ENCODE measurements at regions not wholly inside any gene's neighbourhood (a gene's known extent, or its start where the extent isn't known, plus 50 kb on each side); places are given as distances from the start of the nearest gene placed in this dataset.
"Not testable (repeated sequence)": the region's sequence is repeated elsewhere in the genome, so short reads cannot be mapped to it uniquely, and the experiment has no call there.

DNA sequence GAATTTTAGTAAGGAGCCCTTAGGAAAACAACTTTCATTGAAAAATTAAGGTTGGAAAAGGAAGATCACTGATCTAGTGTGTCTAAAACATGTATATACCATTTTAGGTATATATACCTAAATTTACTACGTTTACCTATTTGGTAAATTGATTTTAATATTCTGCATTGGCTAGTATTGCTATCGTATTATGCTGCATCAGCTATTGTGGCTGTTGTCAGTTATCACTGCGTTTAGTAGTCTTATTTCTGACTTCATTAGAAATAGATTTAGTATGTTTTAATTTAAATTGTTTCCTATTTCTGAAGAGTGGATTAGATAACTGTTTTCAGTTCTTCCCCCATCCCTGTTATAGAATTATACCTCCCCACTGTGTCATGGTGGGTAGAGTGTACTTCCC, 101.7 kb upstream of the ARG1 start:
- no peak overlapping the region for H3K27ac ChIP-seq (ENCODE audit: low read length)
- no peaks in the 10 kb centered on the region for H3K36me3 ChIP-seq (ENCODE audit: insufficient read depth, low read length)
- no peak overlapping the region for H2AFZ ChIP-seq (ENCODE audit: low read depth, low read length)
- H3K79me2 ChIP-seq (replicated peaks; ENCODE audit: insufficient read depth, low read length): no peaks in the 10 kb centered on the region
- H3K27me3 ChIP-seq (ENCODE audit: insufficient read depth, low read depth, low read length): no peaks in the 10 kb centered on the region
- no peaks in the 10 kb centered on the region for H4K20me1 ChIP-seq (ENCODE audit: insufficient read depth)
- no peaks in the 10 kb centered on the region for H3K9me2 ChIP-seq (ENCODE audit: insufficient read depth, low read length)
- H3K9me3 ChIP-seq (ENCODE audit: low read length): no peaks in the 10 kb centered on the region
- H3F3A ChIP-seq (ENCODE audit: insufficient read depth, low read length, poor library complexity, severe bottlenecking): no peaks in the 10 kb centered on the region
- TF ChIP-seq EP300 (conservative IDR thresholded peaks at IDR 0.05; ENCODE audit: poor library complexity, severe bottlenecking) (no peak), RAD21 (conservative IDR thresholded peaks at IDR 0.05) (no peak), TAF1 (IDR thresholded peaks at IDR 0.05; ENCODE audit: low read depth) (no peak), EZH2 (IDR thresholded peaks at IDR 0.05; ENCODE audit: borderline replicate concordance, insufficient read depth, low read length, poor library complexity, severe bottlenecking) (no peak), SMC3 (conservative IDR thresholded peaks at IDR 0.05; ENCODE audit: poor library complexity) (no peak), POLR2AphosphoS5 (IDR thresholded peaks at IDR 0.05) (no peak), MXI1 (conservative IDR thresholded peaks at IDR 0.05; ENCODE audit: poor library complexity, severe bottlenecking) (no peak)
- TF ChIP-seq, protein P1, sequence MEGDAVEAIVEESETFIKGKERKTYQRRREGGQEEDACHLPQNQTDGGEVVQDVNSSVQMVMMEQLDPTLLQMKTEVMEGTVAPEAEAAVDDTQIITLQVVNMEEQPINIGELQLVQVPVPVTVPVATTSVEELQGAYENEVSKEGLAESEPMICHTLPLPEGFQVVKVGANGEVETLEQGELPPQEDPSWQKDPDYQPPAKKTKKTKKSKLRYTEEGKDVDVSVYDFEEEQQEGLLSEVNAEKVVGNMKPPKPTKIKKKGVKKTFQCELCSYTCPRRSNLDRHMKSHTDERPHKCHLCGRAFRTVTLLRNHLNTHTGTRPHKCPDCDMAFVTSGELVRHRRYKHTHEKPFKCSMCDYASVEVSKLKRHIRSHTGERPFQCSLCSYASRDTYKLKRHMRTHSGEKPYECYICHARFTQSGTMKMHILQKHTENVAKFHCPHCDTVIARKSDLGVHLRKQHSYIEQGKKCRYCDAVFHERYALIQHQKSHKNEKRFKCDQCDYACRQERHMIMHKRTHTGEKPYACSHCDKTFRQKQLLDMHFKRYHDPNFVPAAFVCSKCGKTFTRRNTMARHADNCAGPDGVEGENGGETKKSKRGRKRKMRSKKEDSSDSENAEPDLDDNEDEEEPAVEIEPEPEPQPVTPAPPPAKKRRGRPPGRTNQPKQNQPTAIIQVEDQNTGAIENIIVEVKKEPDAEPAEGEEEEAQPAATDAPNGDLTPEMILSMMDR (IDR thresholded peaks at IDR 0.05; ENCODE audit: poor library complexity, severe bottlenecking): no peak
- TF ChIP-seq, protein P2, sequence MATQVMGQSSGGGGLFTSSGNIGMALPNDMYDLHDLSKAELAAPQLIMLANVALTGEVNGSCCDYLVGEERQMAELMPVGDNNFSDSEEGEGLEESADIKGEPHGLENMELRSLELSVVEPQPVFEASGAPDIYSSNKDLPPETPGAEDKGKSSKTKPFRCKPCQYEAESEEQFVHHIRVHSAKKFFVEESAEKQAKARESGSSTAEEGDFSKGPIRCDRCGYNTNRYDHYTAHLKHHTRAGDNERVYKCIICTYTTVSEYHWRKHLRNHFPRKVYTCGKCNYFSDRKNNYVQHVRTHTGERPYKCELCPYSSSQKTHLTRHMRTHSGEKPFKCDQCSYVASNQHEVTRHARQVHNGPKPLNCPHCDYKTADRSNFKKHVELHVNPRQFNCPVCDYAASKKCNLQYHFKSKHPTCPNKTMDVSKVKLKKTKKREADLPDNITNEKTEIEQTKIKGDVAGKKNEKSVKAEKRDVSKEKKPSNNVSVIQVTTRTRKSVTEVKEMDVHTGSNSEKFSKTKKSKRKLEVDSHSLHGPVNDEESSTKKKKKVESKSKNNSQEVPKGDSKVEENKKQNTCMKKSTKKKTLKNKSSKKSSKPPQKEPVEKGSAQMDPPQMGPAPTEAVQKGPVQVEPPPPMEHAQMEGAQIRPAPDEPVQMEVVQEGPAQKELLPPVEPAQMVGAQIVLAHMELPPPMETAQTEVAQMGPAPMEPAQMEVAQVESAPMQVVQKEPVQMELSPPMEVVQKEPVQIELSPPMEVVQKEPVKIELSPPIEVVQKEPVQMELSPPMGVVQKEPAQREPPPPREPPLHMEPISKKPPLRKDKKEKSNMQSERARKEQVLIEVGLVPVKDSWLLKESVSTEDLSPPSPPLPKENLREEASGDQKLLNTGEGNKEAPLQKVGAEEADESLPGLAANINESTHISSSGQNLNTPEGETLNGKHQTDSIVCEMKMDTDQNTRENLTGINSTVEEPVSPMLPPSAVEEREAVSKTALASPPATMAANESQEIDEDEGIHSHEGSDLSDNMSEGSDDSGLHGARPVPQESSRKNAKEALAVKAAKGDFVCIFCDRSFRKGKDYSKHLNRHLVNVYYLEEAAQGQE (IDR thresholded peaks at IDR 0.05; ENCODE audit: borderline replicate concordance): no peak
- no peak overlapping the region for H3K4me2 ChIP-seq (ENCODE audit: low read length)
- no peak overlapping the region for H3K9ac ChIP-seq (ENCODE audit: low read length)
- no peak overlapping the region for H3K4me3 ChIP-seq (ENCODE audit: low read length)

DNA sequence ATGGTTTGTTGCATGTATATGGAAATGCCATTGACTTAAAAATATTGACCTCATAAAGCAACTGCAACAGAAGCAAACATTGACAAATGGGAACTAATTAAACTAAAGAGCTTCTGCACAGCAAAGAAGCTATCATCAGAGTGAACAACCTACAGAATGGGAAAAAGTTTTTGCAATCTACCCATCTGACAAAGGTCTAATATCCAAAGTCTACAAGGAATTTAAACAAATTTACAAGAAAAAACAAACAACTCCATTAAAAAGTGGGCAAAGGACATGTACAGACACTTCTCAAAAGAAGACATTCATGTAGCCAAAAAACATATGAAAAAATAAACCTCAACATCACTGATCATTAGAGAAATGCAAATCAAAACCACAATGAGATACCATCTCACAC, 99.7 kb upstream of the ARG1 start:
- not testable (repeated sequence) for H3F3A ChIP-seq (ENCODE audit: insufficient read depth, low read length, poor library complexity, severe bottlenecking); H3K4me3 ChIP-seq (ENCODE audit: low read length)

DNA sequence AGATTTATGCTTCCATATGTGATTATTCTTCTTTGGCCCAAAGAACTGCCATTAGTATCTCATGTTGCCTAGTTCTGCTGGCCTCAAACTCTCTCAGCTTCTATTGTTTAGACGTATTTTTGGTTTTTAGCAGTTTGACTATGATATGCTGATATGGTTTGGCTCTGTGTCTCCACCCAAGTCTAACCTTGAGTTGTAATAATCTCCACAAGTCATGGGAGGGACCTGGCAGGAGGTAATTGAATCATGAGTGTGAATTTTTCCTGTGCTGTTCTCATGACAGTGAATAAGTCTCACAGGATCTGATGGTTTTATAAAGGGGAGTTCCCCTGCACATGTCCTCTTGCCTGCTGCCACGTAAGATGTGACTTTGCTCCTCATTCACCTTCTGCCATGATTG, 96.7 kb upstream of the ARG1 start:
- Histone ChIP-seq H3K27ac (ENCODE audit: low read length) (no peak overlapping the region), H3K4me2 (ENCODE audit: low read length) (no peak overlapping the region), H3F3A (ENCODE audit: insufficient read depth, low read length, poor library complexity, severe bottlenecking) (no peaks in the 10 kb centered on the region), H3K9ac (ENCODE audit: low read length) (no peak overlapping the region), H3K79me2 (replicated peaks; ENCODE audit: insufficient read depth, low read length) (no peaks in the 10 kb centered on the region), H3K27me3 (ENCODE audit: insufficient read depth, low read depth, low read length) (no peaks in the 10 kb centered on the region), H3K4me3 (ENCODE audit: low read length) (no peak overlapping the region), H3K9me3 (ENCODE audit: low read length) (no peaks in the 10 kb centered on the region), H4K20me1 (ENCODE audit: insufficient read depth) (no peaks in the 10 kb centered on the region), H2AFZ (ENCODE audit: low read depth, low read length) (no peak overlapping the region), H3K36me3 (ENCODE audit: insufficient read depth, low read length) (no peaks in the 10 kb centered on the region), H3K9me2 (ENCODE audit: insufficient read depth, low read length) (no peaks in the 10 kb centered on the region)
- TF ChIP-seq POLR2AphosphoS5 (IDR thresholded peaks at IDR 0.05) (no peak), EZH2 (IDR thresholded peaks at IDR 0.05; ENCODE audit: borderline replicate concordance, insufficient read depth, low read length, poor library complexity, severe bottlenecking) (no peak), EP300 (conservative IDR thresholded peaks at IDR 0.05; ENCODE audit: poor library complexity, severe bottlenecking) (no peak), SMC3 (conservative IDR thresholded peaks at IDR 0.05; ENCODE audit: poor library complexity) (no peak), MXI1 (conservative IDR thresholded peaks at IDR 0.05; ENCODE audit: poor library complexity, severe bottlenecking) (no peak), TAF1 (IDR thresholded peaks at IDR 0.05; ENCODE audit: low read depth) (no peak), RAD21 (conservative IDR thresholded peaks at IDR 0.05) (no peak)
- TF ChIP-seq, protein P2 (IDR thresholded peaks at IDR 0.05; ENCODE audit: borderline replicate concordance): no peak
- TF ChIP-seq, protein P1 (IDR thresholded peaks at IDR 0.05; ENCODE audit: poor library complexity, severe bottlenecking): no peak

More for the DNA sequence above, 99.7 kb upstream of the ARG1 start:
- H3K9me3 ChIP-seq (ENCODE audit: low read length); H3K79me2 ChIP-seq (replicated peaks; ENCODE audit: insufficient read depth, low read length); H3K36me3 ChIP-seq (ENCODE audit: insufficient read depth, low read length); H3K9ac ChIP-seq (ENCODE audit: low read length); H2AFZ ChIP-seq (ENCODE audit: low read depth, low read length); H3K9me2 ChIP-seq (ENCODE audit: insufficient read depth, low read length); H3K27me3 ChIP-seq (ENCODE audit: insufficient read depth, low read depth, low read length); H4K20me1 ChIP-seq (ENCODE audit: insufficient read depth); H3K27ac ChIP-seq (ENCODE audit: low read length); H3K4me2 ChIP-seq (ENCODE audit: low read length): not testable (repeated sequence)

All from neural cell (in vitro differentiated cells).